ENCODE measurements at regions not wholly inside any gene's neighbourhood (a gene's known extent, or its start where the extent isn't known, plus 50 kb on each side); places are given as distances from the start of the nearest gene placed in this dataset.

DNA sequence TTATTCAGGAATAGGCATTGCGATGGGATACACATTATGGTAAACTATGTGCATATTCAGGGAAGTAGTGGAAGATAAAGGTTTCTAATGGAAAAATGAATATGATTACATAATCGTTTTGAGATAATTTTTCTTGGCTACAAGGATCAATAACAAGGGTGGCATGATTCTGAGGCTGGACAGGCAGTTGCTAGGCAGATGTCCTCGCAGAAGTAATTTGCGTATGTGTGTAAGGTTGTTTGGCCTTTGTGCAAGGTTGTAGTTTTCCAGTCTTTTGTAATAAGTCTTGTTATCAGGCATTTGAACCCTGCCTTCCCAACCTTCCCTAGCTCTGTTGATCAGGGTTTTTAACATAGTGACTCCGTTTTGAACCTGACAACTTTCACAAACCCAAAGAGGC is 59.7 kb downstream of the RGS12 start:
- dilution Hi-C loops (cut with MboI; ENCODE audit: extremely low pct_ligation_motif_present, low sequenced_read_pairs) (no loop called here), intact Hi-C loops (cut with micrococcal nuclease) (no loop called here)
- no peak overlapping the region for H2AFZ ChIP-seq (ENCODE audit: low read depth, low read length)
- DNase-seq (ENCODE audit: low read depth, low spot score) (no peak), FAIRE-seq (no peak)
- CTCF ChIA-PET = no interaction called here
- POLR2A ChIA-PET = no interaction called here
- BruUV-seq (replicated peaks) = no TSS peak
- H3K79me2 ChIP-seq (ENCODE audit: control insufficient read depth, insufficient read depth, low read length) = peaks cover 18% of the 10 kb centered on the region
- H3K27ac ChIP-seq (ENCODE audit: insufficient read depth, low read depth, low read length) = no peak overlapping the region
- no peaks in the 10 kb centered on the region for H3K27me3 ChIP-seq (ENCODE audit: control insufficient read depth in 2 of 2, insufficient read depth in 2 of 2, low read length in 2 of 2)
- no peaks in the 10 kb centered on the region for H4K20me1 ChIP-seq (replicated peaks; ENCODE audit: control insufficient read depth, extremely low read depth, insufficient read depth, low read length)
- H3K9me1 ChIP-seq (replicated peaks; ENCODE audit: control insufficient read depth, extremely low read depth, insufficient read depth, low read length) = no peaks in the 10 kb centered on the region
- no peaks in the 10 kb centered on the region for H3K36me3 ChIP-seq (ENCODE audit: control insufficient read depth in 2 of 2, extremely low read depth in 1 of 2, insufficient read depth in 2 of 2, low read length in 2 of 2)
- H3K4me1 ChIP-seq (ENCODE audit: control insufficient read depth, extremely low read depth, insufficient read depth, low read length) = peaks cover 22% of the 10 kb centered on the region
- TF ChIP-seq EZH2 (IDR thresholded peaks at IDR 0.05; ENCODE audit: borderline replicate concordance, low read depth, low read length, severe bottlenecking) = no peak
- no peak for TF ChIP-seq POLR2A (IDR thresholded peaks at IDR 0.05; ENCODE audit: low read depth, low read length)
- no peak for TF ChIP-seq MYC (IDR thresholded peaks at IDR 0.05; ENCODE audit: low read depth, low read length)
- TF ChIP-seq POLR2AphosphoS5 (IDR thresholded peaks at IDR 0.05; ENCODE audit: insufficient read depth, low read depth, low read length) = no peak
- TF ChIP-seq GATA2 (IDR thresholded peaks at IDR 0.05; ENCODE audit: insufficient read depth, insufficient read length, low read depth, low read length) = no peak
- TF ChIP-seq, protein P1, sequence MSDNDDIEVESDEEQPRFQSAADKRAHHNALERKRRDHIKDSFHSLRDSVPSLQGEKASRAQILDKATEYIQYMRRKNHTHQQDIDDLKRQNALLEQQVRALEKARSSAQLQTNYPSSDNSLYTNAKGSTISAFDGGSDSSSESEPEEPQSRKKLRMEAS (IDR thresholded peaks at IDR 0.05; ENCODE audit: insufficient read depth, insufficient read length) = no peak
- no peak for TF ChIP-seq FOS (IDR thresholded peaks at IDR 0.05; ENCODE audit: borderline replicate concordance, insufficient read depth, low read length)
- no peak for TF ChIP-seq JUN (IDR thresholded peaks at IDR 0.05; ENCODE audit: borderline replicate concordance, insufficient read depth, insufficient read length, low read depth)
- TF ChIP-seq, protein P2, sequence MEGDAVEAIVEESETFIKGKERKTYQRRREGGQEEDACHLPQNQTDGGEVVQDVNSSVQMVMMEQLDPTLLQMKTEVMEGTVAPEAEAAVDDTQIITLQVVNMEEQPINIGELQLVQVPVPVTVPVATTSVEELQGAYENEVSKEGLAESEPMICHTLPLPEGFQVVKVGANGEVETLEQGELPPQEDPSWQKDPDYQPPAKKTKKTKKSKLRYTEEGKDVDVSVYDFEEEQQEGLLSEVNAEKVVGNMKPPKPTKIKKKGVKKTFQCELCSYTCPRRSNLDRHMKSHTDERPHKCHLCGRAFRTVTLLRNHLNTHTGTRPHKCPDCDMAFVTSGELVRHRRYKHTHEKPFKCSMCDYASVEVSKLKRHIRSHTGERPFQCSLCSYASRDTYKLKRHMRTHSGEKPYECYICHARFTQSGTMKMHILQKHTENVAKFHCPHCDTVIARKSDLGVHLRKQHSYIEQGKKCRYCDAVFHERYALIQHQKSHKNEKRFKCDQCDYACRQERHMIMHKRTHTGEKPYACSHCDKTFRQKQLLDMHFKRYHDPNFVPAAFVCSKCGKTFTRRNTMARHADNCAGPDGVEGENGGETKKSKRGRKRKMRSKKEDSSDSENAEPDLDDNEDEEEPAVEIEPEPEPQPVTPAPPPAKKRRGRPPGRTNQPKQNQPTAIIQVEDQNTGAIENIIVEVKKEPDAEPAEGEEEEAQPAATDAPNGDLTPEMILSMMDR (IDR thresholded peaks at IDR 0.05; ENCODE audit: extremely low read depth in 1 of 2, insufficient read depth in 1 of 2, low read depth in 1 of 2, low read length in 2 of 2) = no peak
- H3K9ac ChIP-seq (replicated peaks; ENCODE audit: extremely low read depth, insufficient read depth, low read length) = no peak overlapping the region
- no peak overlapping the region for H3K4me2 ChIP-seq (ENCODE audit: insufficient read depth, low read length)
- no peak overlapping the region for H3K4me3 ChIP-seq (replicated peaks in 1 of 3; ENCODE audit: insufficient read depth in 1 of 3, low read depth in 1 of 3, low read length in 3 of 3)
- H3K9me3 ChIP-seq (replicated peaks; ENCODE audit: control insufficient read depth, insufficient read depth, low read length) = no peaks in the 10 kb centered on the region
